HUDEP-2 (cell line): ENCODE measurements at regions not wholly inside any gene's neighbourhood (a gene's known extent, or its start where the extent isn't known, plus 50 kb on each side); places are given as distances from the start of the nearest gene placed in this dataset.
"Not testable (repeated sequence)": the region's sequence is repeated elsewhere in the genome, so short reads cannot be mapped to it uniquely, and the experiment has no call there.

Experiments
- DNase-seq, 76 experiments: peaks; one replicate each; lab custom pipeline; 2025; ENCODE audit not compliant: unreplicated experiment in 76 of 76; lab: John Stamatoyannopoulos, UW

GRCh38 chr1:30466026-30466425 lies 257.4 kb downstream of the MATN1 start:
- no peak for DNase-seq

- no peak for DNase-seq
Measured at GRCh38 chr1:30465096-30465495, 258.3 kb downstream of the MATN1 start.

- no peak for DNase-seq
Measured at GRCh38 chr1:30464187-30464617, 259.2 kb downstream of the MATN1 start.

- DNase-seq, result no peak
Measured at GRCh38 chr1:30462826-30463425, 260.5 kb downstream of the MATN1 start.

GRCh38 chr1:30462166-30462565 lies 261.2 kb downstream of the MATN1 start:
- no peak for DNase-seq

- no peak for DNase-seq
Measured at GRCh38 chr1:30461640-30462039, 261.7 kb downstream of the MATN1 start.

- no peak for DNase-seq
Measured at GRCh38 chr1:30460661-30461060, 262.7 kb downstream of the MATN1 start.

- not testable (repeated sequence) for DNase-seq
Measured at GRCh38 chr1:30458730-30459485, 264.5 kb downstream of the MATN1 start.

- DNase-seq, result no peak
Measured at GRCh38 chr1:30452925-30453324, 270.5 kb downstream of the MATN1 start.

- DNase-seq, result no peak
Measured at GRCh38 chr1:30452170-30452569, 271.2 kb downstream of the MATN1 start.

GRCh38 chr1:30451532-30452125 lies 271.8 kb downstream of the MATN1 start:
- DNase-seq, result no peak

- no peak for DNase-seq
Measured at GRCh38 chr1:30450818-30451233, 272.6 kb downstream of the MATN1 start.

- DNase-seq, result no peak
Measured at GRCh38 chr1:30450148-30450817, 273.1 kb downstream of the MATN1 start.

GRCh38 chr1:30449428-30450147 lies 273.8 kb downstream of the MATN1 start:
- no peak for DNase-seq

GRCh38 chr1:30449003-30449402 lies 274.4 kb downstream of the MATN1 start:
- DNase-seq, result no peak

- DNase-seq, result no peak
Measured at GRCh38 chr1:30447701-30448100, 275.7 kb downstream of the MATN1 start.

- no peak for DNase-seq
Measured at GRCh38 chr1:30447080-30447479, 276.3 kb downstream of the MATN1 start.

- no peak for DNase-seq
Measured at GRCh38 chr1:30446508-30446907, 276.9 kb downstream of the MATN1 start.

GRCh38 chr1:30446095-30446494 lies 277.3 kb downstream of the MATN1 start:
- DNase-seq, result no peak

GRCh38 chr1:30445449-30445848 lies 277.9 kb downstream of the MATN1 start:
- DNase-seq, result no peak

GRCh38 chr1:30444850-30445249 lies 278.5 kb downstream of the MATN1 start:
- no peak for DNase-seq
